HEK293 (cell line): ENCODE measurements at regions not wholly inside any gene's neighbourhood (a gene's known extent, or its start where the extent isn't known, plus 50 kb on each side); places are given as distances from the start of the nearest gene placed in this dataset.

Experiments used
- CTCF ChIA-PET: fragments of 350-600 bp; formaldehyde crosslinking; extraction: SDS; loops from one replicate; lab custom pipeline; 2021; ENCODE audit warnings: antibody characterized with exemption; lab: Yijun Ruan, JAX
- POLR2A ChIA-PET: fragments of 300-600 bp; formaldehyde crosslinking; extraction: SDS; loops from one replicate; lab custom pipeline; 2020; ENCODE audit warnings: antibody characterized with exemption, inconsistent platforms; lab: Yijun Ruan, JAX
- H3K27ac ChIP-seq: fragments of 200-500 bp; sonication (Bioruptor generic); 2 replicates; pipeline ENCODE4 v1.5.1; 2014; ENCODE audit warnings: low read depth, low read length, control low read depth, inconsistent platforms; ENCODE audit errors: extremely low read depth
- H3K36me3 ChIP-seq, 2 experiments: fragments of 200-500 bp in 1 of 2; sonication (Bioruptor generic) in 1 of 2; 1 replicate in 1 of 2; 2 replicates in 1 of 2; pipeline ENCODE4 v1.5.1; 2014 to 2017; ENCODE audit warnings: inconsistent platforms in 2 of 2, low read length in 2 of 2; ENCODE audit not compliant: control insufficient read depth in 2 of 2, insufficient read depth in 1 of 2
- H3K4me1 ChIP-seq: fragments of 200-500 bp; sonication (Bioruptor generic); 2 replicates; pipeline ENCODE4 v1.5.1; 2014; ENCODE audit warnings: mild to moderate bottlenecking, low read length, inconsistent platforms; ENCODE audit not compliant: control insufficient read depth, insufficient read depth
- H3K4me3 ChIP-seq: 2 replicates; pipeline ENCODE4 v1.5.1; 2011; ENCODE audit warnings: low read depth, mild to moderate bottlenecking, control low read depth, low read length, moderate library complexity
- H3K9me3 ChIP-seq: fragments of 200-500 bp; sonication (Bioruptor generic); 2 replicates; pipeline ENCODE4 v1.5.1; 2014; ENCODE audit warnings: low read depth, low read length, inconsistent platforms; ENCODE audit not compliant: control insufficient read depth, insufficient read depth
- ELK4 ChIP-seq: IDR thresholded peaks from 2 replicates; pipeline ENCODE4 v1.6.1; 2011; ENCODE audit warnings: mild to moderate bottlenecking, low read depth, low read length, borderline replicate concordance
- HOXA7 ChIP-seq: sonication (generic); formaldehyde crosslinking; IDR thresholded peaks from 2 replicates; pipeline ENCODE4 v1.8.1; 2022; ENCODE audit warnings: missing genetic modification reagents, borderline replicate concordance
- HOXC10 ChIP-seq: sonication (generic); formaldehyde crosslinking; IDR thresholded peaks from 2 replicates; pipeline ENCODE4 v1.8.1; 2023; ENCODE audit warnings: mild to moderate bottlenecking, missing genetic modification reagents
- KLF1 ChIP-seq: fragments of 450-650 bp; formaldehyde crosslinking; IDR thresholded peaks from 2 replicates; pipeline ENCODE4 v1.5.1; 2016; ENCODE audit warnings: missing biosample characterization, missing genetic modification characterization
- KLF17 ChIP-seq: fragments of 450-650 bp; formaldehyde crosslinking; IDR thresholded peaks from 2 replicates; pipeline ENCODE4 v1.5.1; 2016; ENCODE audit warnings: missing biosample characterization, missing genetic modification characterization
- PRDM4 ChIP-seq: fragments of 450-650 bp; formaldehyde crosslinking; IDR thresholded peaks from 2 replicates; pipeline ENCODE4 v1.5.1; 2017; ENCODE audit warnings: missing biosample characterization, missing genetic modification characterization
- SP7 ChIP-seq: fragments of 450-650 bp; formaldehyde crosslinking; IDR thresholded peaks from 2 replicates; pipeline ENCODE4 v1.5.1; 2016; ENCODE audit warnings: missing biosample characterization, missing genetic modification characterization
- ZFP3 ChIP-seq: fragments of 450-650 bp; formaldehyde crosslinking; IDR thresholded peaks from 2 replicates; pipeline ENCODE4 v1.5.1; 2016; ENCODE audit warnings: low read depth, missing biosample characterization, missing genetic modification characterization
- ZNF10 ChIP-seq: fragments of 450-650 bp; formaldehyde crosslinking; IDR thresholded peaks from 2 replicates; pipeline ENCODE4 v1.5.1; 2017; ENCODE audit warnings: missing biosample characterization, missing genetic modification characterization
- ZNF155 ChIP-seq: fragments of 450-650 bp; formaldehyde crosslinking; IDR thresholded peaks from 2 replicates; pipeline ENCODE4 v1.5.1; 2016; ENCODE audit warnings: missing biosample characterization, missing genetic modification characterization
- ZNF311 ChIP-seq: fragments of 450-650 bp; formaldehyde crosslinking; IDR thresholded peaks from 2 replicates; pipeline ENCODE4 v1.5.1; 2017; ENCODE audit warnings: missing biosample characterization, missing genetic modification characterization, borderline replicate concordance
- ZNF398 ChIP-seq: fragments of 450-650 bp; formaldehyde crosslinking; IDR thresholded peaks from 2 replicates; pipeline ENCODE4 v1.5.1; 2017; ENCODE audit warnings: missing biosample characterization, missing genetic modification characterization
- ZNF513 ChIP-seq: fragments of 450-650 bp; IDR thresholded peaks from 2 replicates; pipeline ENCODE4 v1.5.1; 2018; ENCODE audit warnings: missing biosample characterization, missing genetic modification characterization
- ZNF548 ChIP-seq: fragments of 450-650 bp; formaldehyde crosslinking; IDR thresholded peaks from 2 replicates; pipeline ENCODE4 v1.5.1; 2016; ENCODE audit warnings: missing biosample characterization, missing genetic modification characterization
- ZSCAN18 ChIP-seq: fragments of 450-650 bp; formaldehyde crosslinking; IDR thresholded peaks from 2 replicates; pipeline ENCODE4 v1.5.1; 2016; ENCODE audit warnings: missing biosample characterization, missing genetic modification characterization
- ZSCAN5A ChIP-seq: fragments of 450-650 bp; formaldehyde crosslinking; IDR thresholded peaks from 2 replicates; pipeline ENCODE4 v1.5.1; 2016; ENCODE audit warnings: missing biosample characterization, missing genetic modification characterization

- TF ChIP-seq ZNF513 (tag by site-specific recombination) = no peak
Measured at GRCh38 chr5:111851631-111852548, 94.9 kb upstream of the NREP start (continued).

GRCh38 chr5:111848476-111848875 lies 91.5 kb upstream of the NREP start:
- Histone ChIP-seq H3K4me1 (no peaks in the 10 kb centered on the region), H3K27ac (no peak overlapping the region), H3K36me3 (no peaks in the 10 kb centered on the region), H3K4me3 (no peak overlapping the region), H3K9me3 (no peaks in the 10 kb centered on the region)
- POLR2A ChIA-PET = no interaction called here
- TF ChIP-seq ZNF10 (tag by site-specific recombination) = no peak
- no peak for TF ChIP-seq ZNF155 (tag by site-specific recombination)
- no peak for TF ChIP-seq SP7 (tag by site-specific recombination)
- CTCF ChIA-PET = no interaction called here

GRCh38 chr5:111847052-111847925 lies 90.3 kb upstream of the NREP start:
- H3K27ac ChIP-seq = no peak overlapping the region
- H3K36me3 ChIP-seq = no peaks in the 10 kb centered on the region
- H3K4me3 ChIP-seq = no peak overlapping the region
- no peaks in the 10 kb centered on the region for H3K9me3 ChIP-seq
- CTCF ChIA-PET = interaction anchor here (0.6 to 0.7 kb wide), 2 partner anchors 247 to 299 kb away, joined by 3 to 4 read pairs; no protein-coding TSS in a partner anchor
- no peaks in the 10 kb centered on the region for H3K4me1 ChIP-seq
- POLR2A ChIA-PET = no interaction called here
- TF ChIP-seq ZNF398 (tag by site-specific recombination) (no peak), KLF1 (tag by site-specific recombination) (no peak), PRDM4 (tag by site-specific recombination) (no peak), ZNF311 (tag by site-specific recombination) (no peak), HOXA7 (CRISPR knock-in tag) (no peak), ZSCAN5A (tag by site-specific recombination) (no peak), HOXC10 (CRISPR knock-in tag) (no peak), ZSCAN18 (tag by site-specific recombination) (no peak), ZNF548 (tag by site-specific recombination) (no peak), KLF17 (tag by site-specific recombination) (no peak), ZFP3 (tag by site-specific recombination) (no peak), ELK4 (no peak)
